Transverse colon (tissue), 4 donors: ENCODE measurements at regions not wholly inside any gene's neighbourhood (a gene's known extent, or its start where the extent isn't known, plus 50 kb on each side); places are given as distances from the start of the nearest gene placed in this dataset.

Experiments used
- CTCF ChIP-seq, 5 experiments: fragments of 200-600 bp in 3 of 5; fragments of 450-650 bp in 2 of 5; sonication (generic) in 3 of 5; IDR thresholded peaks; 1 replicate in 2 of 5; 2 replicates in 3 of 5; pipeline ENCODE4 v1.5.1; 2016 to 2017; ENCODE audit warnings: antibody characterized with exemption in 5 of 5, inconsistent platforms in 3 of 5, mild to moderate bottlenecking in 2 of 5, moderate library complexity in 1 of 5
- POLR2AphosphoS5 ChIP-seq, 3 donors: sonication (generic); formaldehyde crosslinking; IDR thresholded peaks; one replicate each; pipeline ENCODE4 v1.6.1; 2016; ENCODE audit warnings: antibody characterized with exemption in 3 of 3

DNA sequence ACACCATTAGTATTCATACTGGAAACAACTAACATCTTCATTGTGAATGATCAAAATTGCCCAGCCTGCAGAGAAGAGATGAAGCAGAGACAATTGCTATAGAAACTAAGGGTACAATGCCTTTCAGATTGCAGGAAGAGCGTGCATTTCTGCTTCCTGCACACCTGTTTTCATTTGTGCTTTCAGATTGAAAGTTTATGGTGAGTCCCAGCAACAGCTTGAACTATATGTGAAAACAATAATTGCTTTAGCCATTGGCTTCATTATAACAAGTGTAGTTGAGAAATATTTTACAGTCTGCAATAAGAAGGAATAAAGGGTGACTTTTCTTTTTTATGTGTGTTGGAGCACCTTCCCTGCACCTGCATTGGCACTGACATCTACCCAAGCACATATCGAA, 136.3 kb downstream of the CD8B2 start:
- TF ChIP-seq CTCF (IDR thresholded peaks at IDR 0.05) (no peak), POLR2AphosphoS5 (IDR thresholded peaks at IDR 0.05) (no peak)
